Suprapubic skin (tissue), 3 donors: ENCODE measurements at regions not wholly inside any gene's neighbourhood (a gene's known extent, or its start where the extent isn't known, plus 50 kb on each side); places are given as distances from the start of the nearest gene placed in this dataset.

Source experiments
- EP300 ChIP-seq: sonication (generic); formaldehyde crosslinking; IDR thresholded peaks from one replicate; pipeline ENCODE4 v1.6.1; 2017; ENCODE audit warnings: antibody characterized with exemption
- TF ChIP-seq, protein P1 (sequence below), 2 donors: fragments of 200-600 bp in 1 of 2; fragments of 450-650 bp in 1 of 2; sonication (generic) in 1 of 2; IDR thresholded peaks; one replicate each; pipeline ENCODE4 v1.5.1; 2016 to 2019; ENCODE audit warnings: antibody characterized with exemption in 2 of 2, mild to moderate bottlenecking in 1 of 2, moderate library complexity in 1 of 2

DNA sequence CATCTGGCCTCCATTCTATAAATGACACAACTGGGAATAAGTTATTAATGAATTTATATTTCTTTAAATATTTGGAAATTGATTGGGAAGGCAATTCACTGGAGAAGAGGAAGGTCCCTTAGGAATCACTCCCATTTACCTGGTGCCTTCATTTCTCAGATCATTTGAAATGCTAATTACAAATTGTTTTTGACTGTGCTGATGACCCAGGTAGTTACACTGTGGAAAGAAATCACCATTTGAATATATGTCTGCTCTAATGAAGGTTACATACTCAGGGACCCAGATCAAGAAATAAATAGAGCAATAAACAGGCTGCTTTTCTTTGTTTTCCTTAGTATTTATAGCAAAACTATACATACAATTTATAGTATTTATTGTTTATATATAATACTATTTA lies 1759.1 kb downstream of the ARAP2 start:
- TF ChIP-seq, protein P1, sequence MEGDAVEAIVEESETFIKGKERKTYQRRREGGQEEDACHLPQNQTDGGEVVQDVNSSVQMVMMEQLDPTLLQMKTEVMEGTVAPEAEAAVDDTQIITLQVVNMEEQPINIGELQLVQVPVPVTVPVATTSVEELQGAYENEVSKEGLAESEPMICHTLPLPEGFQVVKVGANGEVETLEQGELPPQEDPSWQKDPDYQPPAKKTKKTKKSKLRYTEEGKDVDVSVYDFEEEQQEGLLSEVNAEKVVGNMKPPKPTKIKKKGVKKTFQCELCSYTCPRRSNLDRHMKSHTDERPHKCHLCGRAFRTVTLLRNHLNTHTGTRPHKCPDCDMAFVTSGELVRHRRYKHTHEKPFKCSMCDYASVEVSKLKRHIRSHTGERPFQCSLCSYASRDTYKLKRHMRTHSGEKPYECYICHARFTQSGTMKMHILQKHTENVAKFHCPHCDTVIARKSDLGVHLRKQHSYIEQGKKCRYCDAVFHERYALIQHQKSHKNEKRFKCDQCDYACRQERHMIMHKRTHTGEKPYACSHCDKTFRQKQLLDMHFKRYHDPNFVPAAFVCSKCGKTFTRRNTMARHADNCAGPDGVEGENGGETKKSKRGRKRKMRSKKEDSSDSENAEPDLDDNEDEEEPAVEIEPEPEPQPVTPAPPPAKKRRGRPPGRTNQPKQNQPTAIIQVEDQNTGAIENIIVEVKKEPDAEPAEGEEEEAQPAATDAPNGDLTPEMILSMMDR (IDR thresholded peaks at IDR 0.05) = no peak
- TF ChIP-seq EP300 = no peak
